ENCODE measurements at regions not wholly inside any gene's neighbourhood (a gene's known extent, or its start where the extent isn't known, plus 50 kb on each side); places are given as distances from the start of the nearest gene placed in this dataset.

- no peak for DNase-seq
Observed at GRCh38 chr16:6170022-6170421, 1072.4 kb upstream of the EEF2KMT start.

- DNase-seq = no peak
Observed at GRCh38 chr16:6165330-6165979, 1067.9 kb upstream of the EEF2KMT start.

- no peak for DNase-seq
Observed at GRCh38 chr16:6160871-6161270, 1063.3 kb upstream of the EEF2KMT start.

- no peak for DNase-seq
Observed at GRCh38 chr16:6160303-6160702, 1062.7 kb upstream of the EEF2KMT start.

GRCh38 chr16:6157806-6158205 lies 1060.2 kb upstream of the EEF2KMT start:
- no peak for DNase-seq

- no peak for DNase-seq
Observed at GRCh38 chr16:6155271-6155670, 1057.7 kb upstream of the EEF2KMT start.

GRCh38 chr16:6153901-6154300 lies 1056.3 kb upstream of the EEF2KMT start:
- no peak for DNase-seq

- no peak for DNase-seq
Observed at GRCh38 chr16:6149031-6149430, 1051.4 kb upstream of the EEF2KMT start.

GRCh38 chr16:6148361-6148760 lies 1050.8 kb upstream of the EEF2KMT start:
- no peak for DNase-seq

- DNase-seq = no peak
Observed at GRCh38 chr16:6146874-6147425, 1049.4 kb upstream of the EEF2KMT start.

GRCh38 chr16:6146356-6146755 lies 1048.8 kb upstream of the EEF2KMT start:
- DNase-seq = no peak

GRCh38 chr16:6144463-6144862 lies 1046.9 kb upstream of the EEF2KMT start:
- DNase-seq = no peak

GRCh38 chr16:6143020-6143419 lies 1045.4 kb upstream of the EEF2KMT start:
- DNase-seq = no peak

GRCh38 chr16:6133009-6133557 lies 1035.5 kb upstream of the EEF2KMT start:
- DNase-seq = no peak

GRCh38 chr16:6132121-6132520 lies 1034.5 kb upstream of the EEF2KMT start:
- no peak for DNase-seq

- no peak for DNase-seq
Observed at GRCh38 chr16:6131526-6132050, 1034.0 kb upstream of the EEF2KMT start.

GRCh38 chr16:6125483-6126259 lies 1028.1 kb upstream of the EEF2KMT start:
- DNase-seq = no peak

GRCh38 chr16:6124136-6124535 lies 1026.5 kb upstream of the EEF2KMT start:
- no peak for DNase-seq

GRCh38 chr16:6122401-6122800 lies 1024.8 kb upstream of the EEF2KMT start:
- no peak for DNase-seq

GRCh38 chr16:6114691-6115090 lies 1017.1 kb upstream of the EEF2KMT start:
- no peak for DNase-seq

- no peak for DNase-seq
Observed at GRCh38 chr16:6113749-6114148, 1016.2 kb upstream of the EEF2KMT start.

GRCh38 chr16:6112700-6113099 lies 1015.1 kb upstream of the EEF2KMT start:
- no peak for DNase-seq

GRCh38 chr16:6111390-6111789 lies 1013.8 kb upstream of the EEF2KMT start:
- DNase-seq = no peak

GRCh38 chr16:6110346-6110745 lies 1012.8 kb upstream of the EEF2KMT start:
- DNase-seq = no peak

All from suppressor macrophage treated with lipopolysaccharide for 4 hours (primary cell).